ENCODE measurements at regions not wholly inside any gene's neighbourhood (a gene's known extent, or its start where the extent isn't known, plus 50 kb on each side); places are given as distances from the start of the nearest gene placed in this dataset.

DNA sequence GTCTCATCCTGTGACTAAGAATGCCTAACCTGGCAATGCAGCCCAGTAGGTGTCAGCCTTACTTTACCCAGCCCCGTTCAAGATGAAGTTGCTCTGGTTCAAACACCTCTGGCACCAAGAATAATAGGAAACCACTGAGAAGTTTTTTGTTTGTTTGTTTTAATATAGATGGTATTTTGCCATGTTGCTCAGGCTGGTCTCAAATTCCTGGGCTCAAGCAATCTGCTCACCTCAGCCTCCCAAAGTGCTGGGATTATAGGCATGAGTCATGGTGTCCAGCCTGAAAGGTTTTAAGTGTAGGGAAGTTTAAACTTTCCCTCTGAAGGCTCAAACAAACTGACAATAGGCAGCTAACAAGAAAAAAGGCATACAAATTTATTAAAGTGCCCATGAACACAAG lies 51.2 kb upstream of the ABCC4 start:
- Histone ChIP-seq H3K27ac (no peak overlapping the region), H3K4me1 (peaks cover 0 to 16% (median 8%) of the 10 kb centered on the region in 9 donors), H3K27me3 (no peaks in the 10 kb centered on the region), H3K36me3 (no peaks in the 10 kb centered on the region), H3K4me3 (no peak overlapping the region), H3K9me3 (peaks cover 0 to 14% (median 0%) of the 10 kb centered on the region in 11 donors)
- DNase-seq: no peak
- intact Hi-C loops (cut with DNase I): no loop called here
- TF ChIP-seq, protein P1, sequence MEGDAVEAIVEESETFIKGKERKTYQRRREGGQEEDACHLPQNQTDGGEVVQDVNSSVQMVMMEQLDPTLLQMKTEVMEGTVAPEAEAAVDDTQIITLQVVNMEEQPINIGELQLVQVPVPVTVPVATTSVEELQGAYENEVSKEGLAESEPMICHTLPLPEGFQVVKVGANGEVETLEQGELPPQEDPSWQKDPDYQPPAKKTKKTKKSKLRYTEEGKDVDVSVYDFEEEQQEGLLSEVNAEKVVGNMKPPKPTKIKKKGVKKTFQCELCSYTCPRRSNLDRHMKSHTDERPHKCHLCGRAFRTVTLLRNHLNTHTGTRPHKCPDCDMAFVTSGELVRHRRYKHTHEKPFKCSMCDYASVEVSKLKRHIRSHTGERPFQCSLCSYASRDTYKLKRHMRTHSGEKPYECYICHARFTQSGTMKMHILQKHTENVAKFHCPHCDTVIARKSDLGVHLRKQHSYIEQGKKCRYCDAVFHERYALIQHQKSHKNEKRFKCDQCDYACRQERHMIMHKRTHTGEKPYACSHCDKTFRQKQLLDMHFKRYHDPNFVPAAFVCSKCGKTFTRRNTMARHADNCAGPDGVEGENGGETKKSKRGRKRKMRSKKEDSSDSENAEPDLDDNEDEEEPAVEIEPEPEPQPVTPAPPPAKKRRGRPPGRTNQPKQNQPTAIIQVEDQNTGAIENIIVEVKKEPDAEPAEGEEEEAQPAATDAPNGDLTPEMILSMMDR (IDR thresholded peaks at IDR 0.05): no peak
- 0 to 89% methylated on average over 1 of the region's 1 CpG for WGBS, 2 donors
- no peak for ATAC-seq

- Histone ChIP-seq H3K4me1 (peaks cover 0 to 16% (median 8%) of the 10 kb centered on the region in 9 donors), H3K36me3 (no peaks in the 10 kb centered on the region), H3K27ac (peak overlapping the region in 1 of 10 donors; percentile 41), H3K4me3 (no peak overlapping the region), H3K27me3 (no peaks in the 10 kb centered on the region), H3K9me3 (peaks cover 0 to 19% (median 0%) of the 10 kb centered on the region in 11 donors)
- no peak for ATAC-seq
- DNase-seq: no peak
- WGBS, 2 donors: 47 to 87% methylated on average over 2 of the region's 2 CpGs
- intact Hi-C loops (cut with DNase I): no loop called here
- TF ChIP-seq, protein P1 (IDR thresholded peaks at IDR 0.05): no peak
These were observed 52.9 kb upstream of the ABCC4 start for GRCh38 chr13:95354156-95354555.

DNA sequence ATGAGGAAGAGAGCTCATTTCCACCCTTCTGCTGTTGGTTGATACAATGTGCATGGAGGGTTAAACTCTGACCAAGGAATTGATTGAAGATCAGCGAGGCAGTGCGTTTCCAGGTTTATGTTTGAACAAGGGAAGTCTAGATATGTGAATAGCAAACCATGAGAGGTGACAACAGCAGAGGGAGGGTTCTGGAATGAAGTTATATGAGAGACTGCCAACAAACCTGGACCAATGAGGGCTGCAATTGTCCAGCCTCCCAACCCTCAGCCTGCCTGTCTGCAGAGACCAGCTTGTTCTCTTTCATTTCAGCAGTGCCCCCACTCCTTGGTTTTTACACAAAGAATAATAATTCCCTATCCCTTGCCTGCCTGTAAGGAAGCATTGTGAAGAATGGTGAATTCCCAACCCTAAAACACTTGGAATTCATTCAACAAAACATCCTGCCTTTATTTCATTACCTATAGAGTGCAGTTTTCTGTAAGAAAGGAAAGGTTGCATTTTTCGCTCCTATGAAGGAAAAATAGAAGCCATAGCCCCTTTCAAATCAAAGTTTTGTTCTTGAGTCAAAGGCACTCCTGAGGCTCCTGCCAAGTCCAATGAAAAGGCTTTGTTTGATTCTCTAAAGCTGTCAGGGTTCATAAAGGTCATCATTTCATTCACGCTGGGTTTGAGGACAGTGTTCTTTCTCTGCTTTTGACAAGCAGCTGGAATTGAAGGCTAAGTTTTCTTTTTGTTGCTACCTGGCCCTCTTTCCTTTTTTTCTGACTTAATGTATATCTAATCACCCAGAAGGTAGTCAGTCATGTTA lies 53.6 kb upstream of the ABCC4 start:
- TF ChIP-seq, protein P1 (IDR thresholded peaks at IDR 0.05): no peak
- intact Hi-C loops (cut with DNase I): no loop called here
- peaks cover 0 to 19% (median 0%) of the 10 kb centered on the region in 11 donors for H3K9me3 ChIP-seq
- peak overlapping the region in 2 of 10 donors; percentile 22 to 41 for H3K27ac ChIP-seq
- ATAC-seq (peak in 5 of 8 donors; percentile 11 to 74 (median 56)), DNase-seq (no peak)
- no peaks in the 10 kb centered on the region for H3K36me3 ChIP-seq
- no peaks in the 10 kb centered on the region for H3K27me3 ChIP-seq
- no peak overlapping the region for H3K4me3 ChIP-seq
- peaks cover 0 to 16% (median 8%) of the 10 kb centered on the region in 9 donors for H3K4me1 ChIP-seq
- 36 to 43% methylated on average over 4 of the region's 4 CpGs for WGBS, 2 donors

- no peaks in the 10 kb centered on the region for H3K27me3 ChIP-seq
- TF ChIP-seq, protein P1 (IDR thresholded peaks at IDR 0.05): no peak
- no peak for DNase-seq
- H3K27ac ChIP-seq: peak overlapping the region in 2 of 10 donors; percentile 22 to 41
- H3K4me1 ChIP-seq: peaks cover 0 to 16% (median 8%) of the 10 kb centered on the region in 9 donors
- intact Hi-C loops (cut with DNase I): no loop called here
- H3K9me3 ChIP-seq: peaks cover 0 to 19% (median 0%) of the 10 kb centered on the region in 11 donors
- no peak for ATAC-seq
- no peaks in the 10 kb centered on the region for H3K36me3 ChIP-seq
- H3K4me3 ChIP-seq: no peak overlapping the region
- WGBS, 2 donors: 57 to 62% methylated on average over 6 of the region's 6 CpGs
These were observed 54.2 kb upstream of the ABCC4 start for GRCh38 chr13:95355494-95355893.

All from heart right ventricle (tissue), 16 donors.